NCI-H2107 treated with DMSO at 0.1 percent for 48 hours (cell line): ENCODE measurements at regions not wholly inside any gene's neighbourhood (a gene's known extent, or its start where the extent isn't known, plus 50 kb on each side); places are given as distances from the start of the nearest gene placed in this dataset.
A peak's percentile ranks its signal among the peaks of the same experiment; 100 is the strongest.

ENCODE experiments used
- DNase-seq: peaks from one replicate; lab custom pipeline; 2025; ENCODE audit not compliant: unreplicated experiment; lab: John Stamatoyannopoulos, UW

- DNase-seq: no peak
Observed at GRCh38 chr4:138964716-138965426, 50.7 kb upstream of the NOCT start.

- DNase-seq: no peak
Observed at GRCh38 chr4:138963412-138963811, 52.2 kb upstream of the NOCT start.

- DNase-seq: no peak
Observed at GRCh38 chr4:138961664-138962063, 53.9 kb upstream of the NOCT start.

- no peak for DNase-seq
Observed at GRCh38 chr4:138961129-138961528, 54.5 kb upstream of the NOCT start.

GRCh38 chr4:138960175-138960710, 55.3 kb upstream of the NOCT start:
- DNase-seq: no peak

DNA sequence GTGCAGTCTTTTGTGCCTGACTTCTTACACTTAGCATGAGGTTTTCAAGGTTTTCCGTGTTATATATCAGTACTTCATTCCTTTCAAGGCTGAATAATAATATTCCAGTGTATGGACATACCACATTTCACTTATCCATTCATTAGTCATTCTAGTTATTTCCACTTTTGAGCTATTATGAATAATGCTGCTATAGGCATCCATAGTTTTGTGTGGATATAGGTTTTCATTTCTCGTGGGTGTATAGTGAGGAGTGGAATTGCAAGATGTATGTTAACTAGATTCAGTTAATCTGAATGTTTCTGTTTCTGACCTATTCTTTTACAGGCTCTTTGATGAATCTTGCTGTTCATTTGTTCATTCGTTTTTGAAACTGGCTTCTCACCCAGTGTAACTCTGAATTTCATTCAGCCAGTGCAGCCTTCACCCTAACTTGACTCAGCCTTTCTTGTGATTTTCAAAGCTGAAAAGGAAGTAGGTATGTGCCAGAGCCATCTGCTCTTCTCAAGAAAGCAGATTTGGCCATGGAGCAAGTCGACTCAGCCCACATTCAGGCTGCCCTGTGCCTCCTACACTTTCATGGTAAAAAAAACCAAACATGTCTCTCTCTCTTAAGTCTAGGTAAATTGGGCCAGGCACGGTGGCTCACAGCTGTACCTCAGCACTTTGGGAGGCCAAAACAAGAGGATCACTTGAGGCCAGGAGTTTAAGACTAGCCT, 56.3 kb upstream of the NOCT start:
- no peak for DNase-seq

- no peak for DNase-seq
Observed at GRCh38 chr4:138958519-138958918, 57.1 kb upstream of the NOCT start.

DNA sequence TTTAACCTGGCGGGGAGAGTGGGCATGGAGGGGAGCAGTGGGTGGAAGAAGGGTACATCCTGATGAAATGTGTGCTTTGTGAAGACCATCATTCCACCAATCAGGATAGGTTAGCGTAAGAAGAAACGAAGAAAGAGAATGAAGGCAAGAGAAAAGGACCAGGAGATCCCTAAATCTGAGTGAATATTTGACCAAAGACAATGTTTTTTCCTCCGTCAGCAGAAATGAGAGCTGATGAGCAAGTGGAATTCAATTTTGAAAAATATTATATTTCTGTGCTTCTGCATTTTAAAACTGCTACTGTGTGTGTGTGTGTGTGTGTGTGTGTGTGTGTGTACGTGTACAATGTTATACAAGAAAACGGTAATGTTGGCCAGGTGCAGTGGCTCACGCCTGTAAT, 58.3 kb upstream of the NOCT start:
- no peak for DNase-seq

GRCh38 chr4:138954428-138954827, 61.2 kb upstream of the NOCT start:
- no peak for DNase-seq

DNA sequence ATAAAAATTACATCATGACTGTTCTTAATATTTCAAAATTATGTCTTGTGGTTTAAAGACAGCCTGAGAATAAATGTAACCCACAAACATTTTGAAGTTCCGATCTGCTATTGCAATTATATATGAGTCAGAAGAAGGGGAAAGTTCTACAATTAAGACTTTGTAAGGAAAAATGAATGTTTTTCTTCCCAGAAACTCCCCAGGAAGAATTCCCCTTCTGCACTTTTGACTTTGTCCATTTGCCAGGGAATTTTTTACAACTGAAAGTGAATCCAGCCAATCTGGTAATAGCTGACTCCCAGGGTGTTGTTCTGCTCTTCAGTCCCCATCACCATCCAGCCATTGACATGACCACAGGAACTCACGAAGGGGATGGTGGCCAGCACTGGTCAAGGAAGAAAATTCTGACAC, 61.6 kb upstream of the NOCT start:
- no peak for DNase-seq

DNA sequence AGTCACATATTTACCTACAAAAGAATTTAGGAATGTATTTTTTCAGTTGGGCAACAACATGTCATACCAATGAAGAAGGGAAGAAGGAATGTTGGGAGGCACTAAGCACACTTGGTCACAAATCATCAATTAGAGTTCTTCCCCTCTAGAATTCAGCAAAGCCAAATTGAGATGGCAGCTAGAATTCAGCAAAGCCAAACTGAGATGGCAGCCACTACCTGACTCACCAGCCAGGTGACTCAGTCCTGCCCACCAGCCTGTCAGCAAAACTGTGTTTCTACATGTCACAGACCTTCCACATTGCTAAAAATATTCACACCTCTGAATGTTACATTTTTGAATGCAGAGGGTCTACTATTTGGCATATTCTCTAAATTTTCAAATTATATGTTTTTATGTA, 63.2 kb upstream of the NOCT start:
- no peak for DNase-seq

- no peak for DNase-seq
Observed at GRCh38 chr4:138951764-138952163, 63.8 kb upstream of the NOCT start.

DNA sequence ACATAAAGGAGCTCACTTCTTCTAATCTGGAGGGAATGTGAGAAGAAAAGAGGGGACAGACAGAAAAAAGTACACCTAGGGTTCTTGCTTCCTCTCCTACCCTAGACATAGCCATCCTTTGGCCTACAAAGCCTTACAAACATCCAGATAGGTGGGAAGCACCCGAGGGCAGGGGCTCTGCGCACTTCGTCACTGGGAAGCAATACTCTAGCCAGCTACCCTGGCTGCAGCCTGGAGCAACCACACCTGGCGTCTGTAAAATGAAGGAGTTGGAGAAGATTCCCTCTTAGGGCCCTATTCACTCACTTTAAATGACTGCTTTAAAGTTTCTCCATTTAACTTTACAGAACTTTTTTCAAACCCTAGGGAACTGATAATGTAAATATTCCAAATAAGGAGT, 65.7 kb upstream of the NOCT start:
- DNase-seq: no peak

GRCh38 chr4:138948918-138949317, 66.7 kb upstream of the NOCT start:
- no peak for DNase-seq

DNA sequence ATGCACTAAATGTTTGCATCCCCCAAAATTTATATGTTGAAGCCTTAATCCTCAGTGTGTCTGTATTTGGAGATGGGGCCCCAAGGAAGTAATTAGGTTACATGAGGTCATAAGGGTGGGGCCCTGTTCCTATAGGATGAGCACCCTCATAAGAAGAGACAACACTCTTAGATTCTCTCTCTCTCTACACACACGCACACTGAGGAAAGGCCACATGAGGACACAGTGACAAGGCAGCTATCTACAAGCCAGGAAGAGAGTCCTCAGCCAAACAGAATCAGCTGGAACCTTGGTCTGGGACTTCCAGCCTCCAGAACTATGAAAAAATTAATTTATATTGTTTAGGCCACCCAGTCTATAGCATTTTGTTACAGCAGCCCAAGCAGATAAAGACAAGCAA, 69.3 kb upstream of the NOCT start:
- DNase-seq: no peak

DNA sequence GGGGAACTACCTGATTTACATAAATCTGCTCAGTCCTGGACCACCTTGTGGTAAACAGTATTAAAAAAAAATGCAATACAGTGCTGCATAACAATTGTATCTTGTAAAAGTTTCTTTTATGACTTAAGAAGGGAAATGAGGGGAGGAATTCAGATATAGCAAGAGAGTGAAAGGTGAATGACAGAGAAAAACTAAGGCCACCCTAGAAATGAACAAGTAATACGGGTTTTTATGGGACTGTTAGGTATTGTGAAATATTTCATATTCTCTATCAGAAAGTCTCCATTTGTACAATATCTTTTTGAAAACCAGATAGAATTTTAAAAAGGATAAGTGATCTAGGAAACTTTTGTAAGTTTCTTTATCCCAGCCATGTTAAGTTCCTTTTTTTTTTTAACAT, 69.7 kb upstream of the NOCT start:
- DNase-seq: no peak

GRCh38 chr4:138945401-138945800, 70.2 kb upstream of the NOCT start:
- no peak for DNase-seq

DNA sequence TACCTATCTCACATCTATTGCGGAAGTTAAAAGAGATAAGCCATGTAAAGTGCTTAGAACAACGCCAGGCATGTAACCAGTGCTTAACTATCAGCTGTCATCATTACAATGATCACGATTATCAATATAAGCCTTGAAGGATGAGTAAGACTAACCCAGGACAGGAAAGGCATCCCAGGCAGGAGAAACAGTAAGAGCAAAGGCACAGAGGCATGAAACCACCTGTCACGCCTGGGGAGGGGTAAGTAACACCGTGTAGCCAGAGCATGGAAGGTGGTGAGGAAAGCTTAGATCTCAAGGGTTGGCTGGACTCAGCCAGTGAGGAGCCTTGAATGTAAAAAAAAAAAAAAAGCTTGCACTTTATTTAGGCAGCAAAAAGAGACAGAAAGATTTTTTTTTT, 71.7 kb upstream of the NOCT start:
- no peak for DNase-seq

GRCh38 chr4:138941037-138941436, 74.5 kb upstream of the NOCT start:
- no peak for DNase-seq

GRCh38 chr4:138939960-138940359, 75.6 kb upstream of the NOCT start:
- DNase-seq: no peak

GRCh38 chr4:138938366-138938690, 77.3 kb upstream of the NOCT start:
- DNase-seq: peak; percentile 21

DNA sequence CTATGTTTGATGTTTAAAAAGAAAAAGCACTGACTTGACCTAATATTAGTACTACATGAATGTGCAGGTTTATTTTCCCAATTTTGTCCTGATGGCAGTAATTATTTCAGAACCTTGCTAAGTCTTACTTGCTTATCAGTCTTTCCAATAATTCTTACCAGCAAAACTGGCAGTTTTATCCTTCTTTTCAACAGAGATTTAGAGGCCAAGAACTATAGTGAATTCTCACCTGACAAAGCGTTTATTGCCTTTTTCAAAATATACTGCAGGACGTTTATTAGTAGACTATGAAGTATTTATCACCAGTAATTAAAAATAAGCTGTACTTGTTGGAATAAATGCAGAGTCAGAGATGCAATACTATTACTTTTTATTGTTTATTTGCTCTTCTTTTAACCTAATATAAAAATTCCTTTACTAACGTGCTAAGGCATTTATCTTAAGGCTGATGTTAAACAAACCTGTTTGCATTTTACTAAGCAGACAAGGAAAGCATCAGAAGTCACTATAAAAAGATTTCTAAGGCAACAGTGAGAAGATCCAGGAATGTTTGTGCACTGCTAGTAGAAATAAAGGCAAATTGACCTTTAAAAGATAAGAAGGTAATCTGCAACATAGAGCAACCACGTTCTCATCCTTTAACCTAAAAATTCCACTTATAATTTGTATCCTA, 80.3 kb upstream of the NOCT start:
- DNase-seq: no peak
